SK-N-SH (cell line): ENCODE measurements at regions not wholly inside any gene's neighbourhood (a gene's known extent, or its start where the extent isn't known, plus 50 kb on each side); places are given as distances from the start of the nearest gene placed in this dataset.

ENCODE experiments used
- CTCF ChIA-PET: fragments of 300-600, 350-600 bp; formaldehyde crosslinking; extraction: SDS; loops from one replicate; lab custom pipeline; 2021; lab: Yijun Ruan, JAX
- POLR2A ChIA-PET: fragments of 350-600 bp; sonication (Branson Sonifier 250); formaldehyde crosslinking; extraction: SDS; loops from one replicate; lab custom pipeline; 2020; ENCODE audit warnings: antibody characterized with exemption, inconsistent platforms; lab: Yijun Ruan, JAX
- DNase-seq: peaks from one replicate; pipeline ENCODE4 v3.0.0; 2012
- H2AFZ ChIP-seq: fragments of 200-600 bp; sonication (generic); 2 replicates; pipeline ENCODE4 v1.8.1; 2016; ENCODE audit warnings: antibody characterized with exemption, mild to moderate bottlenecking, low read depth
- H3F3A ChIP-seq: fragments of 200-600 bp; sonication (generic); replicated peaks from 2 replicates; pipeline ENCODE3; 2016; ENCODE audit warnings: antibody characterized with exemption, mild to moderate bottlenecking; ENCODE audit not compliant: insufficient read depth
- H3K27ac ChIP-seq, 2 experiments: fragments of 200-500 bp in 1 of 2; fragments of 200-600 bp in 1 of 2; sonication (Bioruptor generic) in 1 of 2; sonication (generic), shearing (Covaris generic) in 1 of 2; 2 replicates each; pipeline versions ENCODE4 v1.5.1 to v1.6.1; 2014 to 2016; ENCODE audit warnings: low read depth in 2 of 2, inconsistent platforms in 1 of 2, low read length in 1 of 2, mild to moderate bottlenecking in 1 of 2, mixed read lengths in 1 of 2
- H3K27me3 ChIP-seq: fragments of 200-600 bp; sonication (generic), shearing (Covaris generic); 2 replicates; pipeline ENCODE4 v1.6.1; 2016; ENCODE audit warnings: mixed run types; ENCODE audit not compliant: insufficient read depth
- H3K36me3 ChIP-seq, 2 experiments: fragments of 200-500 bp in 1 of 2; fragments of 200-600 bp in 1 of 2; sonication (Bioruptor generic) in 1 of 2; sonication (generic) in 1 of 2; replicated peaks in 1 of 2; 2 replicates each; pipeline versions ENCODE3 to v1.5.1; 2014 to 2016; ENCODE audit warnings: low read length in 1 of 2, mild to moderate bottlenecking in 1 of 2; ENCODE audit not compliant: insufficient read depth in 2 of 2, control insufficient read depth in 1 of 2
- H3K4me1 ChIP-seq, 2 experiments: fragments of 200-500 bp in 1 of 2; fragments of 200-600 bp in 1 of 2; sonication (Bioruptor generic) in 1 of 2; sonication (generic), shearing (Covaris generic) in 1 of 2; 2 replicates each; pipeline versions ENCODE4 v1.5.1 to v1.6.1; 2014 to 2016; ENCODE audit warnings: low read depth in 1 of 2, low read length in 1 of 2, mixed run types in 1 of 2; ENCODE audit not compliant: insufficient read depth in 2 of 2, control insufficient read depth in 1 of 2
- H3K4me2 ChIP-seq: fragments of 200-600 bp; sonication (generic), shearing (Covaris generic); 2 replicates; pipeline ENCODE4 v1.6.1; 2017; ENCODE audit warnings: mixed run types
- H3K4me3 ChIP-seq, 2 experiments: fragments of 200-500 bp in 1 of 2; fragments of 200-600 bp in 1 of 2; sonication (Bioruptor generic) in 1 of 2; sonication (generic), shearing (Covaris generic) in 1 of 2; 2 replicates each; pipeline versions ENCODE4 v1.5.1 to v1.8.1; 2014 to 2016; ENCODE audit warnings: low read depth in 2 of 2, inconsistent platforms in 1 of 2, low read length in 1 of 2, mild to moderate bottlenecking in 1 of 2, mixed read lengths in 1 of 2, moderate library complexity in 1 of 2
- H3K79me2 ChIP-seq: fragments of 200-600 bp; sonication (generic); 2 replicates; pipeline ENCODE4 v1.8.1; 2017; ENCODE audit warnings: mild to moderate bottlenecking; ENCODE audit not compliant: insufficient read depth
- H3K9ac ChIP-seq: fragments of 200-600 bp; sonication (generic); 2 replicates; pipeline ENCODE4 v1.6.1; 2017; ENCODE audit warnings: mixed run types
- H3K9me2 ChIP-seq: fragments of 200-600 bp; sonication (generic); 2 replicates; pipeline ENCODE4 v1.6.1; 2017; ENCODE audit warnings: mixed run types
- H3K9me3 ChIP-seq: fragments of 200-600 bp; sonication (generic); 2 replicates; pipeline ENCODE4 v1.6.1; 2017; ENCODE audit warnings: mixed run types, mild to moderate bottlenecking, moderate library complexity
- H4K20me1 ChIP-seq: fragments of 200-600 bp; sonication (generic); 2 replicates; pipeline ENCODE4 v1.6.1; 2017; ENCODE audit warnings: mild to moderate bottlenecking, mixed run types; ENCODE audit not compliant: insufficient read depth
- EP300 ChIP-seq, 2 experiments: IDR thresholded peaks; 2 replicates each; pipeline versions ENCODE4 v1.4.0 to v1.6.1; 2012; ENCODE audit warnings: borderline replicate concordance in 1 of 2, low read depth in 1 of 2, low read length in 1 of 2
- FOSL2 ChIP-seq: IDR thresholded peaks from 2 replicates; pipeline ENCODE4 v1.4.0; 2012; ENCODE audit warnings: low read depth, mild to moderate bottlenecking, moderate library complexity, borderline replicate concordance
- FOXM1 ChIP-seq: IDR thresholded peaks from 2 replicates; pipeline ENCODE4 v1.4.0; 2012; ENCODE audit warnings: low read depth, mild to moderate bottlenecking
- MEF2A ChIP-seq: IDR thresholded peaks from 2 replicates; pipeline ENCODE4 v1.4.0; 2012; ENCODE audit warnings: low read depth, borderline replicate concordance
- NFIC ChIP-seq: IDR thresholded peaks from 2 replicates; pipeline ENCODE4 v1.4.0; 2012; ENCODE audit warnings: borderline replicate concordance
- NRF1 ChIP-seq: IDR thresholded peaks from 2 replicates; pipeline ENCODE4 v1.6.1; 2012; ENCODE audit warnings: low read depth, mild to moderate bottlenecking, low read length
- RAD21 ChIP-seq: IDR thresholded peaks from 2 replicates; pipeline ENCODE4 v1.6.1; 2012; ENCODE audit warnings: mild to moderate bottlenecking, low read length
- RFX5 ChIP-seq: IDR thresholded peaks from 2 replicates; pipeline ENCODE4 v1.6.1; 2012; ENCODE audit warnings: mild to moderate bottlenecking, improper control_type of control experiment, low read length
- SIN3A ChIP-seq: IDR thresholded peaks from 2 replicates; pipeline ENCODE4 v1.6.1; 2012; ENCODE audit warnings: low read depth, mild to moderate bottlenecking, low read length, moderate library complexity, borderline replicate concordance
- TAF1 ChIP-seq: IDR thresholded peaks from 2 replicates; pipeline ENCODE4 v1.6.1; 2012; ENCODE audit warnings: low read depth, mild to moderate bottlenecking, low read length, moderate library complexity, borderline replicate concordance
- TCF12 ChIP-seq: IDR thresholded peaks from 2 replicates; pipeline ENCODE4 v1.4.0; 2012
- TEAD4 ChIP-seq: IDR thresholded peaks from 2 replicates; pipeline ENCODE4 v1.4.0; 2012; ENCODE audit warnings: mild to moderate bottlenecking, borderline replicate concordance; ENCODE audit not compliant: insufficient read depth
- YY1 ChIP-seq: IDR thresholded peaks from 2 replicates; pipeline ENCODE4 v1.4.0; 2012; ENCODE audit warnings: low read depth, mild to moderate bottlenecking
- WGBS: methylation state at CpG from one replicate; pipeline ENCODE4 v1.1.6; 2017; ENCODE audit warnings: low lambda C conversion rate; 5-methylcytosine and 5-hydroxymethylcytosine counted together
- TF ChIP-seq, protein P1 (sequence below): IDR thresholded peaks from 2 replicates; pipeline ENCODE4; 2012
- TF ChIP-seq, protein P2 (sequence below): IDR thresholded peaks from 2 replicates; pipeline ENCODE4 v1.4.0; 2012; ENCODE audit warnings: low read depth, borderline replicate concordance

DNA sequence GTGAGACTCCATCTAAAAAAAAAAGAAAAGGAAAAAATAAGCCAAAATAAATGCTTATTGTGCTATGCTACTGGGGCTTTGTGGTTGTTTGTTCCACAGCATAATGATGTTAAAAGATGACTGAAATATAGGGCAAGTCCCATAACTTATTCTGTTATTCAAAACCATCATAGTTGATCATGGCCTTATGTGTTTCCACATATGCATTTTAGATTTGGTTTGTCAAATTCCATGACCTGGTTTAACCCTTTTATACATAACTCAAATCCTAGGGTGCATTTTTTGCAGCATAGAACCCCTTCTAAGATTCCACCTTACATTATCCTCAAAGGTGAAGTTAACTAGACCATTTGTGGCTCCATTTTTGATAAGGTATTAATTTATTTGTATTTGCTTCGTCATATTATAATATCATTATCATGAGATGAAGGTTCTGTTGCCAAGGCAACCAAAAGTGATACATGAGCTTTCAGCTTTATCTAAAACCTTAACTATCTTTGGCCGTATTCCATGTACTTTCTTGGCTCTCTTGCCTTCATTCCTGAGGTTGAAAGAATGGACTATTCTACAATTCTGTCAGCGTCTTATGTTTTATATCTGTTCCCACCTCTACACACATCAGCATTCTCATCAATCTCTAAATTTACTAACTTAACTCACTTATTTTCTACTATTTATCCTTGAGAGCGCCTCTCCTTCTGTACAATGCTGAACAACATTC is 138.7 kb upstream of the DYRK2 start:
- Histone ChIP-seq H4K20me1 (no peaks in the 10 kb centered on the region), H3K4me3 (no peak overlapping the region), H2AFZ (no peak overlapping the region), H3K79me2 (no peaks in the 10 kb centered on the region), H3K36me3 (no peaks in the 10 kb centered on the region), H3K9me2 (no peaks in the 10 kb centered on the region), H3K27ac (no peak overlapping the region), H3K9me3 (no peaks in the 10 kb centered on the region), H3F3A (no peaks in the 10 kb centered on the region), H3K9ac (no peak overlapping the region), H3K4me2 (no peak overlapping the region), H3K4me1 (no peaks in the 10 kb centered on the region; a peak in 1 of 4 replicates), H3K27me3 (no peaks in the 10 kb centered on the region)
- CTCF ChIA-PET = interaction anchor here (1.1 kb wide), 1 partner anchor 153 kb away, joined by 3 read pairs; no protein-coding TSS in a partner anchor
- no peak for DNase-seq
- TF ChIP-seq RAD21 = no peak
- no peak for TF ChIP-seq TAF1
- no peak for TF ChIP-seq NRF1
- TF ChIP-seq, protein P1, sequence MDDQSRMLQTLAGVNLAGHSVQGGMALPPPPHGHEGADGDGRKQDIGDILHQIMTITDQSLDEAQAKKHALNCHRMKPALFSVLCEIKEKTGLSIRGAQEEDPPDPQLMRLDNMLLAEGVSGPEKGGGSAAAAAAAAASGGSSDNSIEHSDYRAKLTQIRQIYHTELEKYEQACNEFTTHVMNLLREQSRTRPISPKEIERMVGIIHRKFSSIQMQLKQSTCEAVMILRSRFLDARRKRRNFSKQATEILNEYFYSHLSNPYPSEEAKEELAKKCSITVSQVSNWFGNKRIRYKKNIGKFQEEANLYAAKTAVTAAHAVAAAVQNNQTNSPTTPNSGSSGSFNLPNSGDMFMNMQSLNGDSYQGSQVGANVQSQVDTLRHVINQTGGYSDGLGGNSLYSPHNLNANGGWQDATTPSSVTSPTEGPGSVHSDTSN = peak; percentile 49; the same call in 1 of the 2 replicates
- peak; percentile 38; the same call in 1 of the 2 replicates for TF ChIP-seq TCF12
- TF ChIP-seq NFIC = peak; percentile 50; the same call in 1 of the 2 replicates
- TF ChIP-seq MEF2A = no peak
- no peak for TF ChIP-seq SIN3A
- WGBS = 51% methylated on average over 4 of the region's 4 CpGs
- POLR2A ChIA-PET = no interaction called here

DNA sequence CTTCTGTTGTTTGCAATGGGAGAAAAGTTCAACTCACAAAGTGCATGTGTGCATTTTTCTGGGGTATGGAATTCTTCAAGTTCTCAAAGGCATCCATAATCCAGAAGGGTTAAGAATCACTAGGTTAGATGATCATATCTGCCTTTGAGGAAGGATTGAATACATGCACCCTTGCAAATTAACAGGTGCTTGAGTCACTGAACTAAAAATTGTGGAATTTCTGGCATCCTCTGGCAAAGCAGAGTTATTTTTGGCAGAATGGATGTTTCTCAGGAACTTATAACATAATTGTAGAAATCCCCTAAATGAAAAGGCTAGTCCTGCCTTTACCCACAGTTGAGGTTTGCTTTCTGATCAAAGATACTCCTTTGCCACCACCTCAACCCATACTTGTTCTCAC is 136.5 kb upstream of the DYRK2 start:
- no peak for DNase-seq
- H3K4me2 ChIP-seq = no peak overlapping the region
- H2AFZ ChIP-seq = no peak overlapping the region
- peaks cover 0 to 6% of the 10 kb centered on the region in 2 experiments; a peak in 2 of 4 replicates for H3K4me1 ChIP-seq
- ChIA-PET POLR2A (no interaction called here), CTCF (interaction anchor here (2.0 kb wide), 1 partner anchor 10 kb away, joined by 5 read pairs; no protein-coding TSS in a partner anchor)
- TF ChIP-seq YY1 = no peak
- TF ChIP-seq TCF12 = 0 out of 2 replicates have a peak, but pooled peaks have one; percentile 12
- TF ChIP-seq NFIC = peak; percentile 49; the same call in 1 of the 2 replicates
- H3F3A ChIP-seq = no peaks in the 10 kb centered on the region
- H3K4me3 ChIP-seq = no peak overlapping the region
- no peak overlapping the region for H3K9ac ChIP-seq
- no peaks in the 10 kb centered on the region for H3K9me2 ChIP-seq
- no peaks in the 10 kb centered on the region for H3K36me3 ChIP-seq
- H3K9me3 ChIP-seq = no peaks in the 10 kb centered on the region
- H3K27me3 ChIP-seq = no peaks in the 10 kb centered on the region
- no peaks in the 10 kb centered on the region for H3K79me2 ChIP-seq
- H4K20me1 ChIP-seq = no peaks in the 10 kb centered on the region
- no peak overlapping the region for H3K27ac ChIP-seq

DNA sequence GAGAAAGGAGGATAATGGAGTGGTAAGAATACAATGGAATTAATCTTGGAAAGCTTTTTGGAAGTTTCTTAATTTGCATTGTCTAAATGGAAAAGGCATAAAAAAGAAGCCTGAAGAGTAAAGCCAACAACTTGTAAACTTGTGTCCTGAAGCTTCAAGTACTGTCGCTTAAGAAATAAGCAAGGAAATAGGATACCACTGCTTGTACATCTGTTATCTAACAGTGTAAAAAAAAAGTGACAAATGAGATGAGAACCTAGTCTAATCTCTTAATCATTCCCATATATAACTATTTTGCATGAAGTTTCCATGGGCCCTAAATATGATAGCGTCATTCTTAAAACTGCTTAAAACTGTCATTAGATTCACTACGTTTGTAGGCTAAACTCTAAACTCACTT is 134.0 kb upstream of the DYRK2 start:
- no peaks in the 10 kb centered on the region for H3K36me3 ChIP-seq
- WGBS = 79% methylated on average over 3 of the region's 3 CpGs
- no peaks in the 10 kb centered on the region for H4K20me1 ChIP-seq
- H3K27me3 ChIP-seq = no peaks in the 10 kb centered on the region
- H3K79me2 ChIP-seq = no peaks in the 10 kb centered on the region
- H2AFZ ChIP-seq = no peak overlapping the region
- H3K27ac ChIP-seq = no peak overlapping the region
- no peak overlapping the region for H3K4me2 ChIP-seq
- no peaks in the 10 kb centered on the region for H3K9me3 ChIP-seq
- peaks cover 0 to 6% of the 10 kb centered on the region in 2 experiments; a peak in 2 of 4 replicates for H3K4me1 ChIP-seq
- TF ChIP-seq FOSL2 (no peak), NFIC (no peak), EP300 (IDR thresholded peaks at IDR 0.05; ENCODE audit: borderline replicate concordance in 1 of 2, low read depth in 1 of 2, low read length in 1 of 2) (no peak), TEAD4 (no peak), RFX5 (no peak), FOXM1 (no peak)
- TF ChIP-seq, protein P2, sequence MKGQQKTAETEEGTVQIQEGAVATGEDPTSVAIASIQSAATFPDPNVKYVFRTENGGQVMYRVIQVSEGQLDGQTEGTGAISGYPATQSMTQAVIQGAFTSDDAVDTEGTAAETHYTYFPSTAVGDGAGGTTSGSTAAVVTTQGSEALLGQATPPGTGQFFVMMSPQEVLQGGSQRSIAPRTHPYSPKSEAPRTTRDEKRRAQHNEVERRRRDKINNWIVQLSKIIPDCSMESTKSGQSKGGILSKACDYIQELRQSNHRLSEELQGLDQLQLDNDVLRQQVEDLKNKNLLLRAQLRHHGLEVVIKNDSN = no peak
- ChIA-PET POLR2A (no interaction called here), CTCF (no interaction called here)
- H3K9ac ChIP-seq = no peak overlapping the region
- DNase-seq = no peak
- H3K9me2 ChIP-seq = no peaks in the 10 kb centered on the region
- no peaks in the 10 kb centered on the region for H3F3A ChIP-seq
- no peak overlapping the region for H3K4me3 ChIP-seq
